ENCODE measurements at regions not wholly inside any gene's neighbourhood (a gene's known extent, or its start where the extent isn't known, plus 50 kb on each side); places are given as distances from the start of the nearest gene placed in this dataset.

- no peak for DNase-seq (ENCODE audit: low read depth)
Measured at GRCh38 chr4:43959976-43960375, 488.6 kb downstream of the KCTD8 start.

GRCh38 chr4:43968011-43968410 lies 480.6 kb downstream of the KCTD8 start:
- DNase-seq (ENCODE audit: low read depth) = no peak

GRCh38 chr4:43983610-43984009 lies 465.0 kb downstream of the KCTD8 start:
- DNase-seq (ENCODE audit: low read depth) = no peak

GRCh38 chr4:43987331-43987944 lies 461.2 kb downstream of the KCTD8 start:
- DNase-seq (ENCODE audit: low read depth) = no peak

- DNase-seq (ENCODE audit: low read depth) = no peak
Measured at GRCh38 chr4:43990551-43990950, 458.1 kb downstream of the KCTD8 start.

GRCh38 chr4:43990963-43991362 lies 457.6 kb downstream of the KCTD8 start:
- no peak for DNase-seq (ENCODE audit: low read depth)

- DNase-seq (ENCODE audit: low read depth) = no peak
Measured at GRCh38 chr4:43992552-43992951, 456.1 kb downstream of the KCTD8 start.

GRCh38 chr4:43993196-43993902 lies 455.3 kb downstream of the KCTD8 start:
- DNase-seq (ENCODE audit: low read depth) = no peak

GRCh38 chr4:43999669-44000068 lies 448.9 kb downstream of the KCTD8 start:
- no peak for DNase-seq (ENCODE audit: low read depth)

- no peak for DNase-seq (ENCODE audit: low read depth)
Measured at GRCh38 chr4:44002368-44002767, 446.2 kb downstream of the KCTD8 start.

GRCh38 chr4:44016570-44017421 lies 431.8 kb downstream of the KCTD8 start:
- DNase-seq (ENCODE audit: low read depth) = no peak

GRCh38 chr4:44017422-44017739 lies 431.2 kb downstream of the KCTD8 start:
- no peak for DNase-seq (ENCODE audit: low read depth)

- DNase-seq (ENCODE audit: low read depth) = no peak
Measured at GRCh38 chr4:44019721-44020120, 428.9 kb downstream of the KCTD8 start.

GRCh38 chr4:44025376-44026020 lies 423.1 kb downstream of the KCTD8 start:
- no peak for DNase-seq (ENCODE audit: low read depth)

GRCh38 chr4:44038811-44039210 lies 409.8 kb downstream of the KCTD8 start:
- no peak for DNase-seq (ENCODE audit: low read depth)

GRCh38 chr4:44046491-44046890 lies 402.1 kb downstream of the KCTD8 start:
- DNase-seq (ENCODE audit: low read depth) = no peak

GRCh38 chr4:44056721-44057151 lies 391.9 kb downstream of the KCTD8 start:
- DNase-seq (ENCODE audit: low read depth) = no peak

GRCh38 chr4:44070843-44071242 lies 377.8 kb downstream of the KCTD8 start:
- DNase-seq (ENCODE audit: low read depth) = no peak

GRCh38 chr4:44071959-44072955 lies 376.4 kb downstream of the KCTD8 start:
- DNase-seq (ENCODE audit: low read depth) = no peak

- no peak for DNase-seq (ENCODE audit: low read depth)
Measured at GRCh38 chr4:44086753-44087152, 361.9 kb downstream of the KCTD8 start.

GRCh38 chr4:44093390-44093789 lies 355.2 kb downstream of the KCTD8 start:
- DNase-seq (ENCODE audit: low read depth) = no peak

All from forelimb muscle (tissue), 1 donor.